Lower lobe of right lung (tissue), 2 donors: ENCODE measurements at regions not wholly inside any gene's neighbourhood (a gene's known extent, or its start where the extent isn't known, plus 50 kb on each side); places are given as distances from the start of the nearest gene placed in this dataset.

ENCODE experiments used
- ATAC-seq, 2 donors: fragments of 200-7000 bp; cut with Tn5 transposase; one replicate each; pipeline ENCODE4 v1.9.1; 2020 to 2022; ENCODE audit warnings: mild to moderate bottlenecking in 2 of 2, moderate library complexity in 2 of 2
- DNase-seq: peaks from one replicate; pipeline ENCODE4 v3.0.0-alpha.2; 2020
- H3K27ac ChIP-seq: fragments of 200-600 bp; one replicate; pipeline ENCODE4 v1.8.0; 2022
- H3K27me3 ChIP-seq: fragments of 200-600 bp; one replicate; pipeline ENCODE4 v1.8.0; 2022; ENCODE audit warnings: low read depth
- H3K36me3 ChIP-seq: fragments of 200-600 bp; one replicate; pipeline ENCODE4 v1.8.0; 2022; ENCODE audit warnings: mild to moderate bottlenecking
- H3K4me1 ChIP-seq: fragments of 200-600 bp; one replicate; pipeline ENCODE4 v1.8.0; 2022
- H3K4me3 ChIP-seq: fragments of 200-600 bp; one replicate; pipeline ENCODE4 v1.8.0; 2022; ENCODE audit warnings: mild to moderate bottlenecking
- H3K9me3 ChIP-seq: fragments of 200-600 bp; one replicate; pipeline ENCODE4 v1.8.0; 2022
- intact Hi-C: fragments of 100-400 bp; cut with DNase I; formaldehyde crosslinking; loops from one replicate; pipeline ENCODE4 v1.11.0; 2022
- TF ChIP-seq, protein P1 (sequence below): fragments of 200-600 bp; IDR thresholded peaks from one replicate; pipeline ENCODE4 v1.8.0; 2022; ENCODE audit warnings: antibody characterized with exemption, mild to moderate bottlenecking
- donor health status: DM: no; HTN: yes; CAD: no; lungs with severe emphysema.

DNA sequence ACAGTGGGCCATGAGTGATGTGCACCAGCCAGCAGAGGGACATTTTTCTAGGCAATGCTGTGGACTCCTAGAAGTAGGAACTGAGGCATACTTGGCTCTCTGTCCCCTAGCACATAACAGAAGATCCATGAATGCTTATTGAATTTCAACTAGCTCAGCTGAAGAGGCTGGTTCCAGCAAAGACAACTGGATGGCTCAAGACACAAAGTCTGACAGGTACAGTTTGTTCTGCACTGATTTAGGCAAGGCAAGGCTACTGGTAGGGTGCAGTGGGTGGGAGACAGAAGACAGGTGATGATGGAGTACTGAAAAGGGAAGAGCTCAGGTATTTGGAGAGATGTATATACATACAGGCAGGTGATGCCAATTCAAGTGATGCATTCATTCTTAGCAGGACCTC lies 72.4 kb upstream of the USP47 start:
- Histone ChIP-seq H3K36me3 (no peaks in the 10 kb centered on the region), H3K27ac (no peak overlapping the region), H3K4me3 (no peak overlapping the region), H3K4me1 (no peaks in the 10 kb centered on the region), H3K27me3 (no peaks in the 10 kb centered on the region), H3K9me3 (no peaks in the 10 kb centered on the region)
- ATAC-seq: no peak
- intact Hi-C loops: no loop called here
- no peak for DNase-seq
- TF ChIP-seq, protein P1, sequence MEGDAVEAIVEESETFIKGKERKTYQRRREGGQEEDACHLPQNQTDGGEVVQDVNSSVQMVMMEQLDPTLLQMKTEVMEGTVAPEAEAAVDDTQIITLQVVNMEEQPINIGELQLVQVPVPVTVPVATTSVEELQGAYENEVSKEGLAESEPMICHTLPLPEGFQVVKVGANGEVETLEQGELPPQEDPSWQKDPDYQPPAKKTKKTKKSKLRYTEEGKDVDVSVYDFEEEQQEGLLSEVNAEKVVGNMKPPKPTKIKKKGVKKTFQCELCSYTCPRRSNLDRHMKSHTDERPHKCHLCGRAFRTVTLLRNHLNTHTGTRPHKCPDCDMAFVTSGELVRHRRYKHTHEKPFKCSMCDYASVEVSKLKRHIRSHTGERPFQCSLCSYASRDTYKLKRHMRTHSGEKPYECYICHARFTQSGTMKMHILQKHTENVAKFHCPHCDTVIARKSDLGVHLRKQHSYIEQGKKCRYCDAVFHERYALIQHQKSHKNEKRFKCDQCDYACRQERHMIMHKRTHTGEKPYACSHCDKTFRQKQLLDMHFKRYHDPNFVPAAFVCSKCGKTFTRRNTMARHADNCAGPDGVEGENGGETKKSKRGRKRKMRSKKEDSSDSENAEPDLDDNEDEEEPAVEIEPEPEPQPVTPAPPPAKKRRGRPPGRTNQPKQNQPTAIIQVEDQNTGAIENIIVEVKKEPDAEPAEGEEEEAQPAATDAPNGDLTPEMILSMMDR: no peak

DNA sequence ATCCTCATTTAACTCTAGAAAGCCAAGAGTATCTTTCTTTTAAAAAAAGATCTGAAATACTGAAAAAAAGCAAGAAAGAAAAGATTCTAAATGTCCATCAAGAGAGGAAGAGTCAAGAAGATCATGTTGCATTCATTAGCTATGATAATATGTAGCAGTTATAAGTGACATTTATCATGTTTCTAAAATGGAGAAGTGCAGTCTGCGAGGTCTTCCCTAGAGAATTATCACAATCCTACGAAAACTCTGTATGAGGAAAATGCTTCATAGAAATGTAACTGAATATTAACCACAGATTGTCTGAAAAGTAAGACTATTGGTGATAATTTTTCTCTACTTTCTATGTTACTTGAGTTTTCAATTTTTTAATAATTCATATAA lies 77.4 kb upstream of the USP47 start:
- intact Hi-C loops: no loop called here
- H3K27ac ChIP-seq: no peak overlapping the region
- TF ChIP-seq, protein P1: no peak
- H3K4me1 ChIP-seq: no peaks in the 10 kb centered on the region
- H3K36me3 ChIP-seq: no peaks in the 10 kb centered on the region
- H3K27me3 ChIP-seq: no peaks in the 10 kb centered on the region
- DNase-seq (no peak), ATAC-seq (no peak)
- no peak overlapping the region for H3K4me3 ChIP-seq
- H3K9me3 ChIP-seq: no peaks in the 10 kb centered on the region

DNA sequence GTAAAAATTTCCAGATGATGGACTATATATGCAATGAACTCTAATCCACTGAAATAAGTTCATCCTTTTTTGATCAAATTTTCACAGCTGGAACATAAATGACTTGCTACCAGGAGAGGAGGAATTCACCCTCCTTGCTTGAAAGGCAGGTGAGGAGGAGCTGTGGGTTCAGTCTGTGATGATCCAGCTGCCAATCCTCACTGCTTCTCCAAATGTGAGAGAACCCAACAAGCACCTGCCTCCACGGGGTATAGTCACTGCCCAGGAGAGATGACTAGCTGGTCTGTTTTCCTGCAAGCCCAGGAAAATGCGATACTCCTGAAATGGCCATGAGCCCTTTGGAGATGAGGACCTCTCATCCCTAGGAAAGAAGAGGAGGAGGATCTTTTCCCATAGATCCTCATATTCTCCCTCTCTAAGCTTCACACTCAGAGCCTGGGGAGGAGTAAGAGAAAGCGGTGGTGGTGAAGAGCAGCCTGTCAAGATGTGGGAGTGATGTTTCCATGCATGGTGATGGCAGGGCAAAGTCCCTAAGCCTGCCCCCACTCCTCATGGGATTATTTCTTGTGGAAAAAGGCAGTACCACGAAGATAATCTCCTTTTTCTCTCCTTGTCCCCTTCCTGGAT lies 77.9 kb upstream of the USP47 start:
- Histone ChIP-seq H3K9me3 (no peaks in the 10 kb centered on the region), H3K36me3 (no peaks in the 10 kb centered on the region), H3K27me3 (no peaks in the 10 kb centered on the region), H3K27ac (no peak overlapping the region), H3K4me1 (no peaks in the 10 kb centered on the region), H3K4me3 (no peak overlapping the region)
- intact Hi-C loops: no loop called here
- TF ChIP-seq, protein P1: no peak
- ATAC-seq (no peak), DNase-seq (no peak)

DNA sequence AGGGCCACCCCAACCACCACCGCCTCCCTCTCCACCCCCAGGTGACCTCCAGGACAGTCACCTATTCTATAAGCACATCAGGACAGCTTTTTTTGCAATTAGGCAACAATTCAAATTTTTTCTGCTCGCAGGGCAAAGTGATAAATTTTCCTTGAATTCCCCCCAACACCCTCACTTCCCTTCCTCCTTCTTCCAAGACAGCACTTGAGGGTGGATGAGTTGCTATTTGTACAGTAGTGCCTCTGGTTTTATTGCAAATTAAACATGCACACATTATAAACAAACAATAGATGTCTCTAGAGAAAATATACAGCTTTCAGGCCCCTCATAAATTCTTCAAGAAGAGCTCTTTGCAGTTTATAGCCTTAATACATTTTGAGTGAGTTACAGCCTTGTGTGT lies 80.9 kb upstream of the USP47 start:
- no peak overlapping the region for H3K27ac ChIP-seq
- TF ChIP-seq, protein P1: no peak
- intact Hi-C loops: no loop called here
- no peak for DNase-seq
- no peak for ATAC-seq
- H3K4me1 ChIP-seq: no peaks in the 10 kb centered on the region
- H3K36me3 ChIP-seq: no peaks in the 10 kb centered on the region
- no peaks in the 10 kb centered on the region for H3K9me3 ChIP-seq
- H3K4me3 ChIP-seq: no peak overlapping the region
- H3K27me3 ChIP-seq: no peaks in the 10 kb centered on the region

DNA sequence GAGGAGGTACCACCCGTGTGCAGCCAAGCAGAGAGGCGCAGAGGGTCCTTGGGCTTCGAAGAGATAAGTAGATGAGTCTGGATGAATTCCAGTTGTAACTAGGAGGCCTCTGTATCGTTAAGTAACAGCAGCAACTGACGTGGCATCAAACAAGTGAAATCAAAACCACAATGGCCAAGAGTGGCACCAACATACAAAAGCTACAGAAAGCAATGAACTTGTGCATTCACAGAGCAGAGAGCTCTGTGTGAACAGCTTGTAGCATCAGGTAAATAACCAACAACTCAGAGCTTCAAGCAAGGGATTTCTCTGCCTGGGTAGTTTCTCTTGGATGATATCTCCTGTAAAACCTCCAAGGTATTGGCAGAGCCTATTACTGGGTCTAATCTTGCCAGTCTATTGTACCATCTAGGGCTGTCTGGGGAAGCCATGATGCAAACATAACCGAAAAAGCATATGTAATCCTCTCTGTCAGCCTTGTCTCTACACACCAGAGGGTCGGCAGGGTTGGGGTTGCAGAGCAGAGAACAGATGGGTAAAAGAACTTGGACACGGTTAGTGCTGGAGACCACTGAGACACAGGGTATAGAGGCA lies 83.1 kb upstream of the USP47 start:
- Histone ChIP-seq H3K9me3 (no peaks in the 10 kb centered on the region), H3K27ac (no peak overlapping the region), H3K36me3 (no peaks in the 10 kb centered on the region), H3K4me3 (no peak overlapping the region), H3K27me3 (no peaks in the 10 kb centered on the region), H3K4me1 (no peaks in the 10 kb centered on the region)
- TF ChIP-seq, protein P1: no peak
- ATAC-seq (no peak), DNase-seq (no peak)
- intact Hi-C loops: no loop called here
